GM23248 (cell line): ENCODE measurements at regions not wholly inside any gene's neighbourhood (a gene's known extent, or its start where the extent isn't known, plus 50 kb on each side); places are given as distances from the start of the nearest gene placed in this dataset.

Source experiments
- EZH2 ChIP-seq: fragments of 200-600 bp; sonication (generic); IDR thresholded peaks from 2 replicates; pipeline ENCODE4 v1.6.1; 2018; ENCODE audit warnings: antibody characterized with exemption, mild to moderate bottlenecking; ENCODE audit not compliant: insufficient read depth, poor library complexity, severe bottlenecking
- EZH2phosphoT487 ChIP-seq: fragments of 200-600 bp; sonication (generic); IDR thresholded peaks from 2 replicates; pipeline ENCODE4 v1.6.1; 2018; ENCODE audit warnings: antibody characterized with exemption, moderate library complexity, mild to moderate bottlenecking, low read depth; ENCODE audit not compliant: insufficient read depth

DNA sequence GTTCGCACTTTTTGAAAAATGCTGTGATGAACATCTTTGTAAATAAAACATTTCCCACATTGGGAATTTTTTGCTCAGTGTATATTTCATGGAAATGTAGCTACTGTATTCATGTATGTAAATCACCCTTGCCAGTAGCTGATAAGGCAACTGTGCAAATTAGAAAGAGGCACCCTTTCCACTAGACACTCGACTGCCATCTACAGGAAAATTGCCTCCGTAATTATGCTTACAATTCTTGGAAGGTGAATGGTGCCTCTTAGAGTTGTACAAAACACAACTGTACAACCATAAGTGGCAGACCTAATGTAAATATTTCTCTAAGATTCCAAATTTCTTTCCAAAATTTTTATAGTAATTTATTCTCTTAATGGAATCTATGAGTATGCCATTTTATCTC, 491.7 kb downstream of the CCSER2 start:
- no peak for TF ChIP-seq EZH2
- TF ChIP-seq EZH2phosphoT487, result no peak
